HG02973 (cell line): ENCODE measurements at regions not wholly inside any gene's neighbourhood (a gene's known extent, or its start where the extent isn't known, plus 50 kb on each side); places are given as distances from the start of the nearest gene placed in this dataset.
"Not testable (repeated sequence)": the region's sequence is repeated elsewhere in the genome, so short reads cannot be mapped to it uniquely, and the experiment has no call there.

Experiments
- ATAC-seq: cut with Tn5 transposase; IDR thresholded peaks from one replicate; pipeline ENCODE4 v1.9.1; 2021; ENCODE audit warnings: moderate library complexity; ENCODE audit not compliant: unreplicated experiment

- no peak for ATAC-seq
These were observed 500.4 kb downstream of the SLC6A15 start for GRCh38 chr12:84412226-84412625.

- no peak for ATAC-seq
These were observed 501.6 kb downstream of the SLC6A15 start for GRCh38 chr12:84411031-84411430.

- ATAC-seq = no peak
These were observed 503.7 kb downstream of the SLC6A15 start for GRCh38 chr12:84408936-84409335.

DNA sequence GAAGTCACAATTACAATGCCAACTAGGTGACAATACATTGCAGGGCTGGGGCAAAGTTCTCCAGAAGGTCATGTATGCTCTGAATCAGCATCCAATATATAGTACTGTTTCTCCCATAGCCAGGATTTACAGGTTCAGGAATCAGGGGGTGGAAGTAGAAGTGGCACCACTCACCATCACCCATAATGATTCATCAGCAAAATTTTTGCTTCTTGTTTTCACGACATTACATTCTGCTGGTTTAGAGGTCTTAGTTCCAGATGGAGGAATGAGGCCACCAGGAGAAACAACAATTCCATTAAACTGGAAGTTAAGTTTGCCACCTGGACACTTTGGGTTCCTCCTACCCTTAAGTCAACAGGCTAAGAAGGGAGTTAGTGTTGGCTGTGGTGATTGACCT, 505.9 kb downstream of the SLC6A15 start:
- ATAC-seq = not testable (repeated sequence)

GRCh38 chr12:84397846-84398245, 514.8 kb downstream of the SLC6A15 start:
- ATAC-seq = no peak

GRCh38 chr12:84397263-84397662, 515.3 kb downstream of the SLC6A15 start:
- no peak for ATAC-seq

DNA sequence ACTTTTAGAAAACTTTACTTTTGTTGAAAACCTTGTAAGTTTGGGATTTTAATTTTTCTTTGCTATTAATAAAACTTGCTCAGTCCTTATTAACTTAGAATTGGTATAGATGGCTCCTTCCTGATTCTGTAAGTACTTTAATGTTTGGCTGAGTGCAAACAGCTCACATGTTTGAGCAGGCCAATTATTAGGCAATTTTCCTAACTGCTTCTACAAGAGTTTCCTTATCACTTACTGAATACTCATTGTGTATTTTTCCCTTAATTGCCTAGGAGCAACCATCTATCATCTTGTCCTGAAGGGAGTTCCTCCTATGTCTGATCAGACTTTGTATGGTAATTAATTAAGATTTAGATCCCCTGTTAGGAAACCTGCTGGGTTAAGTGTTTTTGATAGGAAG, 521.4 kb downstream of the SLC6A15 start:
- ATAC-seq = not testable (repeated sequence)

- ATAC-seq = no peak
These were observed 528.2 kb downstream of the SLC6A15 start for GRCh38 chr12:84384384-84384783.

DNA sequence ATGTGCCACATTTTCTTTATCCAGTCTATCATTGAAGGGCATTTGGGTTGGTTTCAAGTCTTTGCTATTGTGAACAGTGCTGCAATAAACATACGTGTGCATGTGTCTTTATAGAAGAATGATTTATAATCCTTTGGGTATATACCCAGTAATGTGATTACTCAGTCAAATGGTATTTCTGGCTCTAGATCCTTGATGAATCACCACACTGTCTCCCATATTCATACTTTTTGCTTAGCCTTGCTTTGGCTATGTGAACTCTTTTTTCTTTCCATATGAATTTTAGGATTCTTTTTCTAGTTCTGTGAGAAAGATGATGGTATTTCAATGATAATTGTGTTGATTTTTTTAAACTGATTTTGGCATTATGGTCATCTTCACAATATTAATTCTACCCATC, 530.1 kb downstream of the SLC6A15 start:
- ATAC-seq = not testable (repeated sequence)

- ATAC-seq = no peak
These were observed 536.3 kb downstream of the SLC6A15 start for GRCh38 chr12:84376320-84376719.

DNA sequence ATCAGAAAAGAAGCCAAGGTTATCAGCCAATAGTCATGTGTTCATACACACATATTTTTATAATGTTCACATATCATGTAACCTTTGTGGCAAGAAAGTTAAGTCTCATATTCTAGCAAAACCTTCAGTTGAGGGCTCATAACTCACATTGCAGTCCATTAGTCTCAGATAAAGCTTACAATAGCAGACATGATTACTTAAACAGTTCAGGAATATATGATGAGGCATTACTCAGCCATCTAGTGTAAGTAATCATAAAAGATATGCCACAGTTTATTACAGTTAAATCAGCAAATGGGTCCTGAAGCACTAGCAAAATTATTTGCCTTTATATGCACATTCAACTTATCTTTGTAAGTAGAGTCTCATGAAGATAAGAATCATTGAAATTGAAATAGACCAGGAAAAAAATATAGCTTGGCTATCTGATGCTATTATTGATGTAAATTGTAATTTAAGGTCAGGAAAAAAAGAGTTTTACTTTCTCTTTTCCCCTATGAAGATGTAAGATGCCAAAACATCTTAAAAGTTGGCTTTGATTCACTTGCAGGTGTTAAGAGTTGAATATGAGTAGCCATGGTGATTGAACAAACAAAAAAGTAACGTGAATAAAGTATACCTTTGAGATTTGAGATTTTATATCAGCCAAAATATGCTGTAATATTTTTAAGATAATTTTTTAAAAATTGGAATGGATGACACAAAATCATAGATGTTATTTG, 537.0 kb downstream of the SLC6A15 start:
- no peak for ATAC-seq

GRCh38 chr12:84362552-84362897, 550.1 kb downstream of the SLC6A15 start:
- no peak for ATAC-seq

GRCh38 chr12:84361651-84362551, 550.7 kb downstream of the SLC6A15 start:
- ATAC-seq = no peak

DNA sequence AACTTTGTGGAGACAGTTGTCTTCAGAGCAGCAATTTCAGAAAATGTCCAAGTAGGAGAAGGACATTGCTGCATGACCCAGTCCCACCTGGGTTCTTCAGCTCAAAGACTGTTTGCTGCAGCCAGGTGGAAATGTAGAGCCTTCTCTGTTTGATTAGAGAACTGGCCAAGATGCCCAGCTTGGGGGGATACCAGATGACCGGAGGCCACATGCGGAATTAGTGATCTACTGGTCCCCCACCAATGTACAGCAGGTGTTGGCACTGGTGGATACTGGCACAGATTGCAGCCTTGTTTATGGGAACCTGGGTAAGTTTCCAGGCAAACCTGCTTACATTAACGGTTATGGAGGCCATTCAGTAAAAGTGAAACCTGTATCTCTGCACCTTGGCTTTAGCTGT, 555.3 kb downstream of the SLC6A15 start:
- ATAC-seq = no peak

DNA sequence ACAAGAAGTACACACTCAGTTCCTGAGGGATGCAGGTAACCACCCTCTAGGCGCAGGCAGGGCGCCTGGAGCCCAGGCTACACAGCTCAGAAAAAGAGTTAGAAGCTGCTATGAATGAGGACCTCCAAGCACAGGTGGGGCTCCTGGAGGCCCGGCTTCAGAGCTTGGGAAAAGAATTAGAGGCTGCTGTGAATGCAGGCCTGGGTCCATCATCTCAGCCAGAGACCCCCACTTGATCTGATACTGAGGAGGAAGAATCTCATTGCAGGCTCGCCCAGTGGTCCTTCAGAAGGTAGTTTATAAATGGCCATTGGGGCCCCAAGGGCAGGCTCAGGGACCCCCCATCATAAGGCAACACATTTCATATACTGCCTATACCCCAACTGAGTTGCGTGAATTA, 556.4 kb downstream of the SLC6A15 start:
- ATAC-seq = no peak

DNA sequence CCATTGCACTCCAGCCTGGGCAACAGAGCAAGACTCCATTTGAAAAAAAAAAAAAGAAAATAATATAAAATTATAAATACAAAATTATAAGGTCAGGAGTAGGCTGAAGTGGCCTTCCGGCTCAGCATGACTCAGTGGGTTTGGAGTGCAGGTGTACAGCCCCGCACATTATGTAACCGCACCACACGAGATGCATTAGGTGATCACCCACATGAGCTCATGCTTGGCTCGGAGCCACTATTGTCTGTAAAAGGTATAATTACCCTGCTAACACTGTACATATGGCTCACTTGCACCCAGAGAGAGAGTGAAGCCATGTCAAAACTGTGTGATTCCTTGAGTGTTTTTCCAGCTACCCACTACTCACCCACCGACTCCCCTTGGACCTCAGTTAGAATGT, 557.0 kb downstream of the SLC6A15 start:
- no peak for ATAC-seq

DNA sequence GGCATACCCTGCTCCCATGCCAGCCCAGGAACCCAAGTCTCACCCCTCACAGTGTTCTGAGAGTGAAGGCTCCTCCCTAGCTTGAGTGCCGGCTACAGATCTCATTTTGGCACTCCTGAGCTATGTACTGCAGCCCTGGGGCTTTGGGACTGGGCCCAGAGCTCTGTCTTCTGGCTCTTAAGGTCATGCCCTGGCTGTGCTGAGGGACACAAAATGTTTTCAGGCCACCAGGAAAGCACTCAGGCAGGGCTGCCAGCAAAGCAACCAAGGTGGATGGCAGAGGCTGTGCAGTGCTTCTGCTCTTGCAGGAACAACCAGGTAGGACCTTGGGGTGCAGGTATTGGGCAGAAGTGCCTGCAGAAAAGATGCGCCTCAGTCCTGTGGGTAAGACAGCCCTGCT, 564.0 kb downstream of the SLC6A15 start:
- ATAC-seq = no peak

DNA sequence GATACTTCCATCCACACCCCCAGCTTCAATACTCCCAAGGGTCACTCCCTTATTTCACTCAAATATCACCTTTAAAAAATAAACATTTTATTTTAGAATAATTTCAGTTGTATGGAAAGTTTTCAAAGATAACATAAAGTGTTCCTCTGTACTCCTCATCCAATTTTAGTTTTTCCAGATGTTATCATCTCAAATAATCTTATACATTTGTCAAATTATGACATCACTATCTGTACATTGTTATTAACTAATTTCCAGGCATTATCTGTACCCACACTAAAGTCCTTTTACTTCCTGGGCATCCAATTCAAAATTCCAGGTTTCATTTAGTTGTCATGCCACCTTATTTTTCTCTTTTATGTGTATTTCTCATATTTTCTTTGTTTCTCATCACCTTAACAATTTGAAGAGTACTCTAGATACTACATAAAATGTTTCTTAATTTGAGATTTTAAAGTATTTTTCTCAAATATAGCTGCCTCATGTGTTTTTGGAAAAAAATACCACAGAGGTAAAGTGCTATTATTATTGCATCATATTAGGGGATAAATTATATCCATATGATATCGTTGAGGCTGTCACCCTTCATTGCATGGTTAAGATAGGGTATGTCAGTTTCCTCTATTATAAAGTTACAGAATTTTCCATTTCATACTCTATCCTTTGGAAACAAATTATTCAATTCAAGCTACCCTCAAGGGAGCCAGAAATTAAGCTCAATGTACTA, 571.0 kb downstream of the SLC6A15 start:
- no peak for ATAC-seq

DNA sequence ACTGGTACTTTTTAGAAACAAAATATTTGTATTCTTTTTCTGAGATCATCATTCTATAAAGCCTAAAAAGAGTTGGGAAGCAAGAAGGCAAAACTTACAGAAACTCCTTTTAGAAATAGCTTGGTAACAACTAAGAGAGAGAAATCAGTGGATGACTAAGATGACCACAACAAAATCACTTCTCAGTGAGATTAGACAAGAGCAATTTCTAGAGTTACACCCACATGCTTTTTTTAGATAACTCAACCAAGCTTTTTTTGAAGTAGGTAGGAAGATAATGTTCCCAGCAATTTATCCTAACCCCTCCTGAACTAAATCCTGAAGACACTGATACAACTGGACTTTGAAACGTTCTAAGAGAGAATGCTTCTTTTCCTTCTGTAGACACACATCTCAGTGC, 576.4 kb downstream of the SLC6A15 start:
- ATAC-seq = no peak

- no peak for ATAC-seq
These were observed 582.7 kb downstream of the SLC6A15 start for GRCh38 chr12:84329938-84330337.

DNA sequence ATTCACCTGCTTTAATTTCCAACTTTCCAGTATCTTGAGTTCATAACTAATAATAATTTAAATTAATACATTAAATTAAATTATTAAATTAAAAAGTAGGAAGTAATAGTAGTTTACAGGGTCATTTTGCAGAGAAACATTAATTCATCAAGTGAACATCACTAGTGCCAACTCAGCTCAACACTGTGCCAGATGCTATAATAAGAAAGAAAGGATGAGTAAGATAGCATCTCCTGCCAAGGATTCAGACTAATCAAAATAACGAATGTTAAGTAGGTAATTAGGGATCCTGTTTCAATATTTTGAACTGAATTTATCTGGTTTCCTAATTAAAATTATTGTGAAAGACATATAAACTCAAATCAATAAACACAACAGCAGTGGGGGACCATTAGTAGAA, 596.7 kb downstream of the SLC6A15 start:
- no peak for ATAC-seq

DNA sequence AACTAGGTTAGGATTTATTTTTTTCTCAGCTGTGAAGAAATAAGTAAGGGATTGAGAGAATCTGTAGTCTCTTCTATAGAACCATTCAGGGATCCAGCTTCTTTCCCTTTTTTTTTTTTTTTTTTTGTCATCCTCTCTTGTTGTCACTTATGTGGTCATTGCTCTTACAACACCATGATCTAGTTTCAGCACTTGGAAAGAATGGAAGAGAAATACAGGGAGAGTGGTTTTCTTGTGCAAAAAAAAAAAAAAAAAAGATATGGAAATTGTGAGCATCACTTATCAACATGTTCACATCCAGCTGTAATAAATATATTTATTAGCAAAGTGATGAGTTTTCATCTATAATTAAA, 599.3 kb downstream of the SLC6A15 start:
- no peak for ATAC-seq
